Suprapubic skin (tissue), 3 donors: ENCODE measurements at regions not wholly inside any gene's neighbourhood (a gene's known extent, or its start where the extent isn't known, plus 50 kb on each side); places are given as distances from the start of the nearest gene placed in this dataset.

Experiments used
- POLR2AphosphoS5 ChIP-seq, 3 donors: sonication (generic); formaldehyde crosslinking; IDR thresholded peaks; one replicate each; pipeline ENCODE4 v1.6.1; 2017; ENCODE audit warnings: antibody characterized with exemption in 3 of 3
- TF ChIP-seq, protein P1 (sequence below), 2 donors: fragments of 200-600 bp in 1 of 2; fragments of 450-650 bp in 1 of 2; sonication (generic) in 1 of 2; IDR thresholded peaks; one replicate each; pipeline ENCODE4 v1.5.1; 2016 to 2019; ENCODE audit warnings: antibody characterized with exemption in 2 of 2, mild to moderate bottlenecking in 1 of 2, moderate library complexity in 1 of 2

DNA sequence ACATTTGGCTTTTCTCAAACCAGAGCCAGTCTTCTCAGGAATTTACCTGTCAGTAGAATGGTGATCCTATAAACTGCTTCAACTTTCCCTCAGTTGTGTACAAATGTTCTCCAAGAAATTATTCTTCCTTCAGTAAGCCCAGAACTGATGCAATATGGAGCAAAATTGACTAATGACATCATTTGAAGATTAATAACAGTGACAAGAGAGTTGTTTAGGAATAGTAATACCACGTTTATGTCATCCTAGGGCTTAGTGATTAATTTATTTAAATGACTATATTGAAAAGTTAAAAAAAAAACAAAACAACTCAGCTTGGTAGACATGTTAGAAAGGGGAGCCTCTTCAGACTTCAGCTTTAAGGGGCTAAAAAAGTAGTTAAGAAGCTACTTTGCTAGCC, 933.2 kb downstream of the GATA3 start:
- no peak for TF ChIP-seq POLR2AphosphoS5 (IDR thresholded peaks at IDR 0.05)
- TF ChIP-seq, protein P1, sequence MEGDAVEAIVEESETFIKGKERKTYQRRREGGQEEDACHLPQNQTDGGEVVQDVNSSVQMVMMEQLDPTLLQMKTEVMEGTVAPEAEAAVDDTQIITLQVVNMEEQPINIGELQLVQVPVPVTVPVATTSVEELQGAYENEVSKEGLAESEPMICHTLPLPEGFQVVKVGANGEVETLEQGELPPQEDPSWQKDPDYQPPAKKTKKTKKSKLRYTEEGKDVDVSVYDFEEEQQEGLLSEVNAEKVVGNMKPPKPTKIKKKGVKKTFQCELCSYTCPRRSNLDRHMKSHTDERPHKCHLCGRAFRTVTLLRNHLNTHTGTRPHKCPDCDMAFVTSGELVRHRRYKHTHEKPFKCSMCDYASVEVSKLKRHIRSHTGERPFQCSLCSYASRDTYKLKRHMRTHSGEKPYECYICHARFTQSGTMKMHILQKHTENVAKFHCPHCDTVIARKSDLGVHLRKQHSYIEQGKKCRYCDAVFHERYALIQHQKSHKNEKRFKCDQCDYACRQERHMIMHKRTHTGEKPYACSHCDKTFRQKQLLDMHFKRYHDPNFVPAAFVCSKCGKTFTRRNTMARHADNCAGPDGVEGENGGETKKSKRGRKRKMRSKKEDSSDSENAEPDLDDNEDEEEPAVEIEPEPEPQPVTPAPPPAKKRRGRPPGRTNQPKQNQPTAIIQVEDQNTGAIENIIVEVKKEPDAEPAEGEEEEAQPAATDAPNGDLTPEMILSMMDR (IDR thresholded peaks at IDR 0.05): no peak
